Activated naive CD4-positive, alpha-beta T cell treated with anti-CD3 and anti-CD28 coated beads, Interleukin-2, amount 10 ng/mL, durations not matched to agents 7 days and 5 days (primary cell): ENCODE measurements at regions not wholly inside any gene's neighbourhood (a gene's known extent, or its start where the extent isn't known, plus 50 kb on each side); places are given as distances from the start of the nearest gene placed in this dataset.

Source experiments
- CTCF ChIA-PET: fragments of 350-600 bp; sonication (Branson Sonifier 250); formaldehyde crosslinking; loops from one replicate; lab custom pipeline; 2021; ENCODE audit warnings: antibody characterized with exemption; lab: Charles Lee
- DNase-seq: peaks from one replicate; pipeline ENCODE4 v3.0.0-alpha.2; 2020
- H3K27ac Mint-ChIP-seq: one replicate; pipeline ENCODE4 v1.8.0; 2021; ENCODE audit warnings: mild to moderate bottlenecking, moderate library complexity, mixed read lengths
- H3K27me3 Mint-ChIP-seq: one replicate; pipeline ENCODE4 v1.8.0; 2021; ENCODE audit warnings: mild to moderate bottlenecking, mixed read lengths
- H3K36me3 Mint-ChIP-seq: one replicate; pipeline ENCODE4 v1.8.0; 2021; ENCODE audit warnings: mixed read lengths
- H3K4me1 Mint-ChIP-seq: one replicate; pipeline ENCODE4 v1.8.0; 2021; ENCODE audit warnings: mixed read lengths
- H3K4me3 Mint-ChIP-seq: one replicate; pipeline ENCODE4 v1.8.0; 2021; ENCODE audit warnings: mild to moderate bottlenecking, moderate library complexity, mixed read lengths
- H3K9me3 Mint-ChIP-seq: one replicate; pipeline ENCODE4 v1.8.0; 2021; ENCODE audit warnings: mixed read lengths

DNA sequence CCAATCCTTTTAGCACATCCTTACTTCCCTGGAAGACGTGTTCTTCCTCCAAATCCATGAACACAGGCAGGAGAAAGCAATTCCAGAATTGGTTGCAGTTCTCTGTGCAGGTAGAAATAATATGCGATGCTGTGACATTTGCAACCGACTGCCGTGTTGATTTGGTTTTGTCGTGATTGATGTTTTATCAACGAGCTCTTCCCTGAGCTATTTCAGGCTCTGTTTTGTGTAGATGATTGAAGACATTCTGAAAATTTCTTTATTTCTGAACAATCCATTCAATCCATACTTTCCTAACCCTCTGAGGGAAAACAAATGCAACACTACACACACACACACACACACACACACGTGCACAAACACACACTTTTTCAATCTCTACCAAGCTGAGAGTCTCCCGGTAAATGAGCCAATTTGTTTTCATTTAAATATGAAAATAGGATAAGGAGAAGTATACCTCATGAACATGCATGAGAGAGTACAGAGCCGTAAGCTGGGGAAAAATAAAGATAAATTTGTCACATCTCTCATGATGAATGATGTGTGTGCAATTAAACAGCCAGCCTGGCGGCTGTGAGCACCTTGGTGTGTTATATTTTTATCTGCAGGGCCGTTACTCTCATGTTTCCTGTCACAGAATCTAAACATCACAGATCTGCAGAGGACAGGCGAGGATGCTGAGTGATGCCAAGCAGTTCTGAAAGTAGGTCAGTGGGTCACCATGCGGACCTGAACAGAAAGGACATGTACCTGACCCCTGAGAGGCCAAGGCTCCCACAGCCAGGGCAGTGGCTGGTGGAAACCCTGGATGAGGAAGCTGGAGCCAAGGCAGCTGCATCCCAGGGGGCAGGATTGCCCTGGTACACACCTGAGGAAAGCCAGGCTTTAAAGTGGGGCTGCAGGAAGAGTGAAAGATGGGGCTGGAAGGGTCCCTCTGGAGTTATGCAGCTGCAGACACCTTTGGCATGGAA is 64.8 kb downstream of the PDCL3 start:
- Mint-ChIP-seq H3K9me3 (no peaks in the 10 kb centered on the region), H3K36me3 (no peaks in the 10 kb centered on the region), H3K27me3 (peaks cover 39% of the 10 kb centered on the region), H3K27ac (no peak overlapping the region), H3K4me3 (no peak overlapping the region), H3K4me1 (peaks cover 23% of the 10 kb centered on the region)
- no peak for DNase-seq
- CTCF ChIA-PET, result interaction anchor here (0.6 to 5.0 kb wide), 3 partner anchors 16 to 275 kb away, joined by 3 to 46 read pairs (median 3); no protein-coding TSS in a partner anchor

DNA sequence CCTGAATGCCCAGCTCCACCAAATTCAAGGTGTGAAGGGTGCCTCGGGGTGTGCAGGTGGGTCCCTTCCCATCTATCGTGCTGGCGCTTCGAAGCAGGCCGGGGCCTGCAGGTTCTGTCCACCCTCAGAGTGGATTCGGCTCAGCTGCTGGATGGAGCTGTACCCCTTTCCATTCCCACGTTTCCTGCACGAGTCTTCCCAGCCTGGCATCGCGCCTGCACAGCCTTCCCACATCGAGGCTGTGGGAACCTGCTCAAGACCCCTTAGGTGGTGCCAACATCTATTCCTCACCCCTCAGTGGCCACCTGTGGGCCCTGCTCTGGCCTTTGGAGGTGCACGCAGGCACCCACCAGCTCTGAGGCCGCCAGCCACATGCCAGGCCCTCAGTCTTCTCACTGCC is 65.7 kb downstream of the PDCL3 start:
- peaks cover 39% of the 10 kb centered on the region for H3K27me3 Mint-ChIP-seq
- no peak overlapping the region for H3K4me3 Mint-ChIP-seq
- peaks cover 23% of the 10 kb centered on the region for H3K4me1 Mint-ChIP-seq
- no peaks in the 10 kb centered on the region for H3K36me3 Mint-ChIP-seq
- no peak overlapping the region for H3K27ac Mint-ChIP-seq
- DNase-seq, result no peak
- CTCF ChIA-PET, result interaction anchor here (0.6 to 5.0 kb wide), 2 partner anchors 17 to 274 kb away, joined by 3 to 46 read pairs; no protein-coding TSS in a partner anchor
- H3K9me3 Mint-ChIP-seq, result no peaks in the 10 kb centered on the region

- Mint-ChIP-seq H3K9me3 (no peaks in the 10 kb centered on the region), H3K27ac (no peak overlapping the region), H3K36me3 (no peaks in the 10 kb centered on the region), H3K4me1 (peaks cover 23% of the 10 kb centered on the region), H3K27me3 (peaks cover 39% of the 10 kb centered on the region), H3K4me3 (no peak overlapping the region)
- no peak for DNase-seq
- CTCF ChIA-PET, result interaction anchor here (1.4 to 5.0 kb wide), 2 partner anchors 18 to 49 kb away, joined by 3 to 46 read pairs; no protein-coding TSS in a partner anchor
Measured at GRCh38 chr2:100629309-100629708, 66.5 kb downstream of the PDCL3 start.

GRCh38 chr2:100630473-100630977 is 67.7 kb downstream of the PDCL3 start:
- H3K27ac Mint-ChIP-seq, result peak overlapping the region; percentile 53
- H3K4me1 Mint-ChIP-seq, result peaks cover 23% of the 10 kb centered on the region
- CTCF ChIA-PET, result interaction anchor here (1.0 to 5.0 kb wide), 8 partner anchors 10 to 50 kb away, joined by 3 to 46 read pairs (median 4); no protein-coding TSS in a partner anchor

DNA sequence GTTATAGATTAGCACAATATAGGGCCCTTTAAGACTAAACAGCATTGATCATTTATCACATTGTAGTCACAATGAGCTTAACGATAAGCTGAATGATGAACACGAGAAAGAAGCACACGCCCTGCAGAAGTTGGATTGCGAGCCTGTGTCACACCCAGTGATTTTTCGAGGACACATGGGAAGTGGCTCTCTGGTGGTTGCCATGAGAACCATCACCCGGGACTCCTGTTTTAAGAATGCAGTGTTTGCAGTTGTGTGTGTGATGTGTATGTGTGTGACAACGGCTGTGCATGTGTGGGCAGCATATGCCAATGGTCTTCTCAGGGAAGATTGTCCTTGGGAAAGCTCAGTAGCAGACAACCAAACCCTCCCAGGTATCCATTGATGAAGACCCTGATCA is 69.2 kb downstream of the PDCL3 start:
- H3K9me3 Mint-ChIP-seq, result no peaks in the 10 kb centered on the region
- H3K4me1 Mint-ChIP-seq, result peaks cover 23% of the 10 kb centered on the region
- H3K27ac Mint-ChIP-seq, result no peak overlapping the region
- peaks cover 20% of the 10 kb centered on the region for H3K27me3 Mint-ChIP-seq
- no peaks in the 10 kb centered on the region for H3K36me3 Mint-ChIP-seq
- CTCF ChIA-PET, result interaction anchor here (1.0 to 5.0 kb wide), 4 partner anchors 8 to 21 kb away, joined by 3 to 46 read pairs (median 6); no protein-coding TSS in a partner anchor
- no peak overlapping the region for H3K4me3 Mint-ChIP-seq
- no peak for DNase-seq

More at GRCh38 chr2:100630473-100630977, 67.7 kb downstream of the PDCL3 start:
- Mint-ChIP-seq H3K27me3 (peaks cover 32% of the 10 kb centered on the region), H3K9me3 (no peaks in the 10 kb centered on the region), H3K4me3 (peak overlapping the region; percentile 3), H3K36me3 (no peaks in the 10 kb centered on the region)
- DNase-seq, result peak; percentile 56

DNA sequence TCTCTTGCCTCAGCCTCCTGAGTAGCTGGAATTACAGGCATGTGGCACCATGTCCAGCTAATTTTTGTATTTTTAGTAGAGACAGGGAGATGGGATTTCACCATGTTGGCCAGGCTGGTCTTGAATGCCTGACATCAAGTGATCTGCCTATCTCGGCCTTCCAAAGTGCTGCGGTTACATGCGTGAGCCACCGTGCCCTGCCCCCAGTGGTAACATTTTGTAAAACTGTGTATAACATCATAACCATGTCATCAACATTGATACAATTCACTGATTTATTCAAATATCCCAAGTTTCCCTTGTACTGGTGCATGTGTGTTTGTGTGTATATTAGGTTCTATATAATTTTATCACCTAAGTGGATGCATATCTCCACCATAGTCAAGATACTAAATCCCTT is 70.0 kb downstream of the PDCL3 start:
- H3K36me3 Mint-ChIP-seq, result no peaks in the 10 kb centered on the region
- no peaks in the 10 kb centered on the region for H3K9me3 Mint-ChIP-seq
- no peak overlapping the region for H3K27ac Mint-ChIP-seq
- H3K4me3 Mint-ChIP-seq, result no peak overlapping the region
- CTCF ChIA-PET, result interaction anchor here (1.2 to 1.3 kb wide), 2 partner anchors 10 to 11 kb away, joined by 3 to 5 read pairs; no protein-coding TSS in a partner anchor
- H3K27me3 Mint-ChIP-seq, result peaks cover 22% of the 10 kb centered on the region
- H3K4me1 Mint-ChIP-seq, result peaks cover 20% of the 10 kb centered on the region
- DNase-seq, result no peak

DNA sequence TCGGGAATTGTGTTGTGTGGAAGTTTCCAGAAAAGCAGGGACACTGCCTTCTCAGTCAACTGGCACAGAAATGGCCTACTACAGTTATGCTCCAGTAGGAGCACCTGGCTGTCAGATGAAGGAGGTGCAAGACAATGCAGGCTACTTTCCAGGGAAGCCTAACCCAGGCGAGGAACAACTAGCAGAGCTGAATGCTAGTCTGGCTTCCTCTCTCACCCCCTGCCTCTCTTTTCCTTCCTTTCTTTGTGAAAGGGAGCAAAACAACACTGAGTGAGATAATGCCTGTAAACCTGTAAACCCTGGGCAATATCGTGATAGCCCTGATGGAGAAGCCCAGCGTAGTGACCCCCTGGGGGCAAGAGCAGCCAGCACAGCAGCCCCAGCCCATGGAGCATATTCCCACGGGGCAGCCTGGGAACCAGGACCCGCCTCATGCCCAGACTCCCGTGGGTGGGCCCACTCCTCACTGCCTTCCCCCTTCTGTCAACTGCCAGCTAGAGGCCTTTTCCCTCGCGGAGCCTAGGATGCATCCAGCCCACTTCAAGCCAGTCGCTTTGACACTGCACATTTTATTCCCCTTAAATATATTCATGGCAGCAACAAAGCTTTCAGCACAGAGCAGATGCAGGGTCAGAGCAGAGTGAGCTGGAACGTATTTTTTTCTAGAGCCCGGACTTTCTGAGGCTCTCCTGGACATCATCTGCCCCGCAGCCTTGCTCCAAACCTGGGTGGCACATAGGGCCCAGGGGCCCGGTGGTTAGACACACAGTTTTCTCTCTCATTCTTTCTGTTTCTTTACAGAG is 77.0 kb downstream of the PDCL3 start:
- Mint-ChIP-seq H3K36me3 (peaks cover 3% of the 10 kb centered on the region), H3K27ac (no peak overlapping the region), H3K9me3 (peaks cover 3% of the 10 kb centered on the region), H3K27me3 (peaks cover 52% of the 10 kb centered on the region), H3K4me1 (peaks cover 42% of the 10 kb centered on the region), H3K4me3 (no peak overlapping the region)
- no peak for DNase-seq
- CTCF ChIA-PET, result interaction anchor here (0.6 to 0.7 kb wide), 3 partner anchors 8 to 261 kb away, joined by 3 read pairs; no protein-coding TSS in a partner anchor

- H3K4me1 Mint-ChIP-seq, result peaks cover 50% of the 10 kb centered on the region
- DNase-seq, result no peak
- CTCF ChIA-PET, result interaction anchor here (0.6 kb wide), 2 partner anchors 9 to 115 kb away, joined by 3 read pairs; no protein-coding TSS in a partner anchor
- no peak overlapping the region for H3K27ac Mint-ChIP-seq
- peaks cover 5% of the 10 kb centered on the region for H3K9me3 Mint-ChIP-seq
- peaks cover 5% of the 10 kb centered on the region for H3K36me3 Mint-ChIP-seq
- H3K4me3 Mint-ChIP-seq, result no peak overlapping the region
- peaks cover 52% of the 10 kb centered on the region for H3K27me3 Mint-ChIP-seq
Measured at GRCh38 chr2:100640431-100641124, 77.8 kb downstream of the PDCL3 start.

GRCh38 chr2:100641125-100641435 is 78.3 kb downstream of the PDCL3 start:
- Mint-ChIP-seq H3K36me3 (peaks cover 5% of the 10 kb centered on the region), H3K27ac (no peak overlapping the region), H3K9me3 (peaks cover 5% of the 10 kb centered on the region), H3K27me3 (peaks cover 52% of the 10 kb centered on the region), H3K4me1 (peaks cover 53% of the 10 kb centered on the region), H3K4me3 (no peak overlapping the region)
- CTCF ChIA-PET, result interaction anchor here (0.9 to 1.2 kb wide), 2 partner anchors 9 to 10 kb away, joined by 3 read pairs; no protein-coding TSS in a partner anchor
- no peak for DNase-seq

DNA sequence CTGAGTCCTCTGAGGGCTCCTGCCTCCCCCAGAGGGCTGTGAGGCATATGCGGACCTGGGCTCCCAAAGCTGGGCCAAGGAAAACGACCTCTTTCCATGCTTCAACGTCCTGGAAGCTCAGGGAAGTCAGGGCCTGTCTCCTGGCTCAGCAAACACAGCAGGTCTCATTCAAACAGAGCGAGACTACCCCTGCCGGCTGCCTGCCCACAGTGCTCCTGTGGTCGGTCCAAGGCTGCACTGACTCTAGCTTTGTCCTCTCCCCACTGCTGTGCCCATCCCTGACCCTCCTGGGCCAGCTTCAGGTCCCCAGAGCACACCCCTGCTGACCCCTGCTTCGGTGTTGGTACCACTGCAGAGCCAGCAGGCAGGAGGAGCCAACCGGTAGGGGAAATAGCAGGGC is 79.6 kb downstream of the PDCL3 start:
- CTCF ChIA-PET, result interaction anchor here (0.9 to 1.2 kb wide), 3 partner anchors 8 to 87 kb away, joined by 3 to 4 read pairs (median 3); no protein-coding TSS in a partner anchor
- Mint-ChIP-seq H3K4me3 (no peak overlapping the region), H3K9me3 (peaks cover 7% of the 10 kb centered on the region), H3K4me1 (peaks cover 53% of the 10 kb centered on the region), H3K36me3 (peaks cover 8% of the 10 kb centered on the region), H3K27ac (peak overlapping the region; percentile 21), H3K27me3 (peaks cover 46% of the 10 kb centered on the region)
- no peak for DNase-seq

DNA sequence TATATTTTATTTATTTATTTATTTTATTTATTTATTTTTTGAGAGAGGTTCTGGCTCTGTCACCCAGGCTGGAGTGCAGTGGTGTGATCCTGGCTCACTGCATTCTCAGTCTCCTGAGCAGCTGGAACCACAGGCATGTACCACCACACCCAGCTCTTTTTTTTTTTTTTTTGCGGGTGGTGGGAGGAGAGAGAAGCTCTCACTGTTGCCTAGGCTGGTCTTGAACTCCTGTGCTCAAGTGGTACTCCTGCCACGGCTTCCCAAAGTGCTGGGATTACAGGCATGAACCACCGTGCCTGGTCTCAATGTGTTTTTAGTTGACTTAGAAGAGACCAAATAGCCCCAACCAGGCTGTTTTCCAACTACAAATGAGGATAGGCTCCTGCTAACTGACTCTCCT is 80.7 kb downstream of the PDCL3 start:
- Mint-ChIP-seq H3K4me3 (no peak overlapping the region), H3K36me3 (peaks cover 13% of the 10 kb centered on the region), H3K27ac (peak overlapping the region; percentile 88), H3K27me3 (peaks cover 39% of the 10 kb centered on the region), H3K9me3 (peaks cover 16% of the 10 kb centered on the region), H3K4me1 (peaks cover 55% of the 10 kb centered on the region)
- peak; percentile 41 for DNase-seq
- CTCF ChIA-PET, result interaction anchor here (0.7 to 1.5 kb wide), 2 partner anchors 10 to 32 kb away, joined by 3 to 5 read pairs; no protein-coding TSS in a partner anchor

DNA sequence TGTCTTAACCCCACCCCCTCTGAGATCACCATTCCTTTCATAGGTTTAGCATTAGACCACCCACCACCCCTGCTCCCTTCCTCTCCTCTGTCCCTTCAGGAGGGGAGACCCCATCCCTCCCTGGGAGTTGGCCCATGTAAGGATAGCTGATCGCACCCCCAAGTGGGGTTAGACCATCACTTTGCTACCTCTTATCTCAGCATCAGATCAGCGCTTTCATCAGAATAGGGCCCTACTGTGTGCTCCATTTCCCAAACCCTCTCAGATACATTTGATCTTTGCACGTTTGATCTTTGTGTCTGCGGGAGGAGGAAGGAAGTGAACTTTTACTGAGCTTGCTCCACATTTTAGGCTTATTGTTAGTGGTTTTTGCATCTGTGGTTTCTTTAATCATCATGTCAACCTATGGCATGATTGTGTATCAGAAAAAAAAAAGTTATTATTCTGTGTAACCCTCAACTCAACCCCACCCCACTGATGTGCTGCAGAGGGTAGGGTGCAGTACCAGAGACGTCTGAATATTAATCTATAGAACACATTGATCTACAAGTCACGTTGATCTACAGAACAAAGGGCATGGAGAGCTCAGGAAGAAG is 81.2 kb downstream of the PDCL3 start:
- Mint-ChIP-seq H3K27me3 (peaks cover 37% of the 10 kb centered on the region), H3K4me1 (peaks cover 55% of the 10 kb centered on the region)

More for the DNA sequence above, 81.2 kb downstream of the PDCL3 start:
- peak; percentile 63 for DNase-seq
- Mint-ChIP-seq H3K4me3 (peak overlapping the region; percentile 50), H3K9me3 (peaks cover 16% of the 10 kb centered on the region), H3K27ac (peak overlapping the region; percentile 88), H3K36me3 (peaks cover 14% of the 10 kb centered on the region)
- CTCF ChIA-PET, result interaction anchor here (0.7 to 1.5 kb wide), 3 partner anchors 11 to 80 kb away, joined by 3 to 5 read pairs (median 3); no protein-coding TSS in a partner anchor
